CD4-positive, alpha-beta memory T cell (primary cell): ENCODE measurements at regions not wholly inside any gene's neighbourhood (a gene's known extent, or its start where the extent isn't known, plus 50 kb on each side); places are given as distances from the start of the nearest gene placed in this dataset.

ENCODE experiments used
- CTCF ChIA-PET: fragments of 350-600 bp; sonication (Branson Sonifier 250); formaldehyde crosslinking; loops from one replicate; lab custom pipeline; 2021; ENCODE audit warnings: inconsistent platforms; ENCODE audit not compliant: partially characterized antibody; lab: Charles Lee
- POLR2A ChIA-PET: fragments of 350-600 bp; sonication (Branson Sonifier 250); formaldehyde crosslinking; loops from one replicate; lab custom pipeline; 2021; ENCODE audit not compliant: partially characterized antibody; lab: Charles Lee
- DNase-seq, 5 donors: peaks; one replicate each; pipeline versions ENCODE4 v3.0.0 to v3.0.0-alpha.2; 2020 to 2022; ENCODE audit warnings: mixed read lengths in 1 of 5
- H3K27ac ChIP-seq: one replicate; pipeline ENCODE4 v1.7.0; 2013; ENCODE audit warnings: low read depth, low read length
- H3K27me3 ChIP-seq: 2 replicates; pipeline ENCODE4 v1.7.0; 2013; ENCODE audit warnings: mild to moderate bottlenecking, low read length, moderate library complexity; ENCODE audit not compliant: insufficient read depth
- H3K36me3 ChIP-seq: 2 replicates; pipeline ENCODE4 v1.7.0; 2013; ENCODE audit warnings: mild to moderate bottlenecking, low read length, moderate library complexity; ENCODE audit not compliant: insufficient read depth
- H3K4me1 ChIP-seq: 2 replicates; pipeline ENCODE4 v1.7.0; 2013; ENCODE audit warnings: mild to moderate bottlenecking, low read length, moderate library complexity; ENCODE audit not compliant: insufficient read depth
- H3K4me3 ChIP-seq, 2 donors: one replicate each; pipeline ENCODE4 v1.7.0; 2013; ENCODE audit warnings: low read length in 2 of 2, mild to moderate bottlenecking in 1 of 2
- H3K9me3 ChIP-seq, 2 donors: one replicate each; pipeline ENCODE4 v1.7.0; 2013; ENCODE audit warnings: low read length in 2 of 2, control low read depth in 1 of 2; ENCODE audit not compliant: control insufficient read depth in 1 of 2
- H3K27ac Mint-ChIP-seq, 7 donors: one replicate each; pipeline ENCODE4 v1.8.0; 2020 to 2021; ENCODE audit warnings: mixed read lengths in 7 of 7, mild to moderate bottlenecking in 6 of 7, inconsistent platforms in 3 of 7, moderate library complexity in 3 of 7
- H3K27me3 Mint-ChIP-seq, 2 donors: one replicate each; pipeline ENCODE4 v1.8.0; 2020 to 2021; ENCODE audit warnings: mixed read lengths in 2 of 2
- H3K36me3 Mint-ChIP-seq, 2 donors: one replicate each; pipeline ENCODE4 v1.8.0; 2020 to 2021; ENCODE audit warnings: mixed read lengths in 2 of 2, inconsistent platforms in 1 of 2, mild to moderate bottlenecking in 1 of 2
- H3K4me1 Mint-ChIP-seq, 4 donors: one replicate each; pipeline ENCODE4 v1.8.0; 2020 to 2021; ENCODE audit warnings: mixed read lengths in 4 of 4, mild to moderate bottlenecking in 1 of 4
- H3K4me3 Mint-ChIP-seq, 8 donors: one replicate each; pipeline ENCODE4 v1.8.0; 2020 to 2021; ENCODE audit warnings: mixed read lengths in 8 of 8, mild to moderate bottlenecking in 7 of 8, moderate library complexity in 6 of 8, inconsistent platforms in 3 of 8
- H3K9me3 Mint-ChIP-seq, 8 donors: one replicate each; pipeline ENCODE4 v1.8.0; 2020 to 2021; ENCODE audit warnings: mixed read lengths in 8 of 8, mild to moderate bottlenecking in 5 of 8, inconsistent platforms in 3 of 8, moderate library complexity in 1 of 8
- intact Hi-C: fragments of 100-400 bp; cut with micrococcal nuclease; formaldehyde crosslinking; loops from one replicate; pipeline ENCODE4 v1.15.1; 2023

DNA sequence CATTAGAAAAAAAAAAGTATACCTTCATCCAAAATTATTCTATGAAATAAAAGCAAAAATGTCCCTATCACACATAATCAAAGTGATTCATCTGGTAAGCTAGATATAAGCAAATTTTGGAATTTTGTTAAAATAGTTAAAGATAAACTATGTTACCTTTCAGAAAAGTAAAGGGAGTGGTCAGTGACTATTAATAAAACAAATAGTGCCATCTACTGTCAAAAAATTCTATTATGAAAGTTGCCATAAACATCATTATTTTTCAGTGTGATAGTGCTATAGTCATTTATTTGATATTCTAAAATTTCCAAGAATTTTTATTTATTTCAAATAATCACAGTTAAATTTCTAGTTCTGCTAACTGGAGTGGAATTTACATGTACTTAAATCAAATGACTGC, 803.7 kb downstream of the KCNT2 start:
- Histone ChIP-seq H3K27me3 (no peaks in the 10 kb centered on the region), H3K27ac (no peak overlapping the region), H3K4me3 (no peak overlapping the region), H3K9me3 (no peaks in the 10 kb centered on the region), H3K36me3 (no peaks in the 10 kb centered on the region), H3K4me1 (no peaks in the 10 kb centered on the region)
- POLR2A ChIA-PET, result interaction anchor here (0.6 kb wide), 1 partner anchor 1424 kb away, joined by 4 read pairs; no protein-coding TSS in a partner anchor
- intact Hi-C loops, result no loop called here
- Mint-ChIP-seq H3K4me3 (no peak overlapping the region), H3K36me3 (no peaks in the 10 kb centered on the region), H3K27ac (no peak overlapping the region), H3K27me3 (no peaks in the 10 kb centered on the region), H3K4me1 (no peaks in the 10 kb centered on the region), H3K9me3 (peaks cover 0 to 4% (median 0%) of the 10 kb centered on the region in 8 donors)
- DNase-seq, result no peak
- CTCF ChIA-PET, result no interaction called here

DNA sequence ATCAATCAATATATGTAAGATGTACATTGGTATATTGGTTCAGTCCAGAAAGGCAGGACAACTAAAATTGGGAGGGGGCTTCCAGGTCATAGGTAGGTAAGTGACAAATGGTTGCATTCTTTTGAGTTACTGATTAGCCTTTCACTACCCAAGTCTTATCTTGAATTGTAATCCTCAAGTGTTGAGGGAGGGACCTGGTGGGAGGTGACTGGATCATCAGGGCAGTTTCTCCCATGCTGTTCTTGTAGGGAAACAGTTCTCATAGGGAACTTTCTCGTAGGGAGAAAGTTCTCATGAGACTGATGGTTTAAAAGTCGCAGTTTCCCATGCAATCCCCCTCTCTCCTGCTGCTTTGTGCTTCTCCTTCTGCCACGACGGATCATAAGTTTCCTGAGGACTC, 809.2 kb downstream of the KCNT2 start:
- H3K4me1 ChIP-seq, result no peaks in the 10 kb centered on the region
- H3K4me3 ChIP-seq, result no peak overlapping the region
- H3K36me3 ChIP-seq, result no peaks in the 10 kb centered on the region
- Mint-ChIP-seq H3K9me3 (peaks cover 0 to 4% (median 0%) of the 10 kb centered on the region in 8 donors), H3K4me3 (no peak overlapping the region), H3K36me3 (no peaks in the 10 kb centered on the region), H3K27me3 (no peaks in the 10 kb centered on the region), H3K27ac (no peak overlapping the region), H3K4me1 (no peaks in the 10 kb centered on the region)
- DNase-seq, result no peak
- intact Hi-C loops, result no loop called here
- no peaks in the 10 kb centered on the region for H3K9me3 ChIP-seq
- CTCF ChIA-PET, result no interaction called here
- no peaks in the 10 kb centered on the region for H3K27me3 ChIP-seq
- POLR2A ChIA-PET, result no interaction called here
- no peak overlapping the region for H3K27ac ChIP-seq

DNA sequence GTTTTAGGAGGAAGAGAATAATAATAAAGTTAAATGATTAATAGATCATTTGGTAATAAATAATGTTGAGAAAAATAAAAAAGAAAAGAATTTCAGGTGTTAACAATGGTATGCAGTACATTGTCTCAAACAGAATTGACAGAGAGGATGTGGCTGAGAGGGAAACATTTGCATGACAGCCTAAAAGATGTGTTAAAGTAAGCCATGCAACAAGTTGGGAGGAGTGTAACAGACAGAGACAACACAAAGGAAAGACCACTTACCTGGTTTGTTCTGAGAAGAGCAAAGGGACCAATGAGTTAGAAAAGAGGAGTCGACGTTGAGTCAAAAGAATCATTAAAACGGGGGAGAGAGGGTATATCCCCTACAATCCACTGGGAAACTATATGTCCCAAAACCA, 814.0 kb downstream of the KCNT2 start:
- H3K36me3 Mint-ChIP-seq, result no peaks in the 10 kb centered on the region
- CTCF ChIA-PET, result no interaction called here

DNA sequence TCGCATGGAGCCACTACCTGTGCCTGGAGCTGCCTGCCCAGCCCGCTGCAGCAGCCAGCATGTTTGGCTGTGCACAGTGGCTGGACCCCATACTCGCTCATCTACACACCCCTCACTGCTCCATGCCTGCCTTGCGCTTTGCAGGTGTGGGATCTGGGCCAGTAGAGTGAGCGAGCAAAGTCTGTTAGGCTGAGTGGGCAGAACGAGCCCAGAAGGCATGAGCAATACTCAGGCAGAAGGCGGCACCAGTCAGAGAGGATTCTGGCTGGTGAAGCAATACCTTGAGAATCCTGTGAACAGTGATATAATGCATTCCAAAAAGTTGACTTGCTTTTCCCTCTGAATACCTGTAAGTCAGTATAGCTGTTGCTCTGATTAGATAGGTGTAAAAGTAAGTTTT, 816.4 kb downstream of the KCNT2 start:
- CTCF ChIA-PET, result no interaction called here

More for the DNA sequence above, 814.0 kb downstream of the KCNT2 start:
- Histone ChIP-seq H3K4me1 (no peaks in the 10 kb centered on the region), H3K9me3 (no peaks in the 10 kb centered on the region), H3K4me3 (no peak overlapping the region), H3K27ac (no peak overlapping the region), H3K36me3 (no peaks in the 10 kb centered on the region), H3K27me3 (no peaks in the 10 kb centered on the region)
- no peaks in the 10 kb centered on the region for H3K27me3 Mint-ChIP-seq
- POLR2A ChIA-PET, result no interaction called here
- peaks cover 0 to 4% (median 0%) of the 10 kb centered on the region in 8 donors for H3K9me3 Mint-ChIP-seq
- intact Hi-C loops, result no loop called here
- no peak for DNase-seq
- no peak overlapping the region for H3K4me3 Mint-ChIP-seq
- no peaks in the 10 kb centered on the region for H3K4me1 Mint-ChIP-seq
- no peak overlapping the region for H3K27ac Mint-ChIP-seq

DNA sequence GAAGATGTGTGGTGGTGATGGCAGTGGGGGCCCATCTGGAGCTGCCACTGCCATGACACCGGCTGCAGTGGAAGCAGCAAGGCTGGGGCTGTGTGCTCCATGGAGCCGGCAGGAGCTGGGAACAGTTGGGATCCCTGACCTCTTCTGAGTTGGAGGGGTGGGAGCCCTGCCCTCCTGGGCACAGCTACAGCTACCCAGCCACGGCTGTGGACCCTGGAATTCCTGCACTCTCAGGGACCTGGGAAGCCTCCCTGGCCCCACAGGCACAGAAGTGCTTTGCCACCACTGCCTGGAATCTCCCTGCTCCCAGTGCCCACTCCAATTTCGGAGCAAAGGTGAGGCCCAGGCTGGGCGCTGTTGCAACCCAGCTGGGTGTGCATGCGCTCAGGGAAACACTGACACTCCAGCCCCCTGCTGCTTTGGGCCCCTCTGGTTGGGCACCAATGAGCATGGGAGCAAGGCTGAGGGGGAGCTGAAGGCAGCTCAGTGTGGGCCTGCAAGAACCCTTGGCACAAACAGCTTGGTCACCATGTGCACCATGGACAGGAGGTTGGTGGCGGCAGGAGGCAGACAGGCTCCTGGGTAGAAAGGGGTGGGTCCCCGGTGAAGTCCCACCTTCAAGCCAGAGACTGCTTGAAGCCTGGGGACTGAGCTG, 817.6 kb downstream of the KCNT2 start:
- intact Hi-C loops, result no loop called here
- Mint-ChIP-seq H3K4me1 (no peaks in the 10 kb centered on the region), H3K9me3 (peaks cover 0 to 5% (median under 1%) of the 10 kb centered on the region in 8 donors), H3K4me3 (no peak overlapping the region), H3K36me3 (no peaks in the 10 kb centered on the region), H3K27ac (no peak overlapping the region), H3K27me3 (no peaks in the 10 kb centered on the region)
- Histone ChIP-seq H3K36me3 (no peaks in the 10 kb centered on the region), H3K4me3 (no peak overlapping the region), H3K9me3 (no peaks in the 10 kb centered on the region), H3K27ac (no peak overlapping the region), H3K27me3 (no peaks in the 10 kb centered on the region), H3K4me1 (no peaks in the 10 kb centered on the region)
- ChIA-PET POLR2A (no interaction called here), CTCF (no interaction called here)
- DNase-seq, result peak in 2 of 5 donors; percentile 0 to 13

More for the DNA sequence above, 816.4 kb downstream of the KCNT2 start:
- Mint-ChIP-seq H3K4me3 (no peak overlapping the region), H3K4me1 (no peaks in the 10 kb centered on the region), H3K9me3 (peaks cover 0 to 5% (median under 1%) of the 10 kb centered on the region in 8 donors), H3K36me3 (no peaks in the 10 kb centered on the region), H3K27ac (no peak overlapping the region), H3K27me3 (no peaks in the 10 kb centered on the region)
- Histone ChIP-seq H3K27me3 (no peaks in the 10 kb centered on the region), H3K4me1 (no peaks in the 10 kb centered on the region), H3K4me3 (no peak overlapping the region), H3K27ac (no peak overlapping the region), H3K9me3 (no peaks in the 10 kb centered on the region), H3K36me3 (no peaks in the 10 kb centered on the region)
- peak in 1 of 5 donors; percentile 18 for DNase-seq
- intact Hi-C loops, result no loop called here
- POLR2A ChIA-PET, result no interaction called here

DNA sequence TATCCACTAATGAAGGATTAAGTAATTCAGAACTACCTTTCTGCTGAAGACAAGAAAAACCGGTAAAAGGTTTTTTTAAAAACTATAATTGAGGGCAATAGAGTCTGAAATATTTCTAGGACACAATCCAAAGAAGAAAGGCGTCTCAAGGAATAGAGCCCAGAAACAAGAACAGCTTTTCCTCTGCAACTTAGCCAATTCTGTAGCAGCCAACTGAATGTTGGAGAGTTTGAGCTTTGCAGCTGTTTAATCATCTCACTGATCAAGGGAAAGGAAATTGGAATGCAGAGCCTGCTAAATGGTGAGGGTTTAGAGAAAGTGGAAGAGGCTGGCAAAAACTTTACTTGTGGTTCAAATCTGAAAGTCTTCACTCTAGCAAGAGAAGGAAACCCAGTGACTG, 818.9 kb downstream of the KCNT2 start:
- ChIA-PET CTCF (no interaction called here), POLR2A (no interaction called here)
- no peak overlapping the region for H3K4me3 ChIP-seq
- H3K4me3 Mint-ChIP-seq, result no peak overlapping the region
- H3K4me1 ChIP-seq, result no peaks in the 10 kb centered on the region
- no peaks in the 10 kb centered on the region for H3K27me3 ChIP-seq
- H3K36me3 ChIP-seq, result no peaks in the 10 kb centered on the region
- H3K9me3 ChIP-seq, result no peaks in the 10 kb centered on the region
- DNase-seq, result no peak
- H3K36me3 Mint-ChIP-seq, result no peaks in the 10 kb centered on the region
- intact Hi-C loops, result no loop called here
- no peak overlapping the region for H3K27ac Mint-ChIP-seq
- no peak overlapping the region for H3K27ac ChIP-seq
- no peaks in the 10 kb centered on the region for H3K27me3 Mint-ChIP-seq
- H3K9me3 Mint-ChIP-seq, result peaks cover 0 to 5% (median under 1%) of the 10 kb centered on the region in 8 donors
- H3K4me1 Mint-ChIP-seq, result no peaks in the 10 kb centered on the region

DNA sequence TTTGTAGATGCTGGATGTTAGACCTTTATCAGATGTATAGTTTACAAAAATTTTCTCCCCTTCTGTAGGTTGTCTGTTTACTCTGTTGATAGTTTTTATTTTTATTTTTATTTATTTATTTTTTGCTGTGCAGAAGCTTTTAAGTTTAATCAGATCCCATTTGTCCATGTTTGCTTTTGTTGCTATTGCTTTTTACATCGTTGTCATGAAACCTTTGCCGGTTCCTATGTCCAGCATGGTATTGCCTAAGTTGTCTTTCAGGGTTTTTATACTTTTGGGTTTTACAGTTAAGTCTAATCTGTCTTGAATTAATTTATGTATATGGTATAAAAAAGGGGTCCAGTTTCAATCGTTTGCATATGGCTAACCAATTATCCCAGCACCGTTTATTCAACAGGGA, 819.5 kb downstream of the KCNT2 start:
- ChIA-PET CTCF (no interaction called here), POLR2A (no interaction called here)
- no peaks in the 10 kb centered on the region for H3K9me3 ChIP-seq
- Mint-ChIP-seq H3K4me1 (no peaks in the 10 kb centered on the region), H3K27me3 (no peaks in the 10 kb centered on the region), H3K36me3 (no peaks in the 10 kb centered on the region), H3K27ac (no peak overlapping the region), H3K4me3 (no peak overlapping the region), H3K9me3 (peaks cover 0 to 5% (median under 1%) of the 10 kb centered on the region in 8 donors)
- no peaks in the 10 kb centered on the region for H3K27me3 ChIP-seq
- DNase-seq, result no peak
- H3K27ac ChIP-seq, result no peak overlapping the region
- no peak overlapping the region for H3K4me3 ChIP-seq
- intact Hi-C loops, result no loop called here
- no peaks in the 10 kb centered on the region for H3K36me3 ChIP-seq
- H3K4me1 ChIP-seq, result no peaks in the 10 kb centered on the region
